Trophoblast cell (in vitro differentiated cells and primary cell): ENCODE measurements at regions not wholly inside any gene's neighbourhood (a gene's known extent, or its start where the extent isn't known, plus 50 kb on each side); places are given as distances from the start of the nearest gene placed in this dataset.

Experiments
- DNase-seq, 2 donors: peaks; one replicate each; pipeline ENCODE4 v3.0.0-alpha.2; 2016
- H2AFZ ChIP-seq: 2 replicates; pipeline ENCODE4 v1.6.1; 2013; ENCODE audit warnings: low read length, moderate library complexity, mild to moderate bottlenecking; ENCODE audit not compliant: insufficient read depth, poor library complexity
- H2AK5ac ChIP-seq: 2 replicates; pipeline ENCODE4 v1.6.1; 2013; ENCODE audit warnings: mild to moderate bottlenecking, low read length
- H2BK120ac ChIP-seq: 2 replicates; pipeline ENCODE4 v1.6.1; 2013; ENCODE audit warnings: low read length, mild to moderate bottlenecking, moderate library complexity; ENCODE audit not compliant: insufficient read depth, poor library complexity
- H2BK12ac ChIP-seq: 2 replicates; pipeline ENCODE4 v1.6.1; 2013; ENCODE audit warnings: mild to moderate bottlenecking, low read length, moderate library complexity
- H2BK5ac ChIP-seq: 2 replicates; pipeline ENCODE4 v1.6.1; 2013; ENCODE audit warnings: low read length, low read depth, moderate library complexity, mild to moderate bottlenecking; ENCODE audit not compliant: poor library complexity
- H3K14ac ChIP-seq: 2 replicates; pipeline ENCODE4 v1.6.1; 2013; ENCODE audit warnings: mild to moderate bottlenecking, low read length
- H3K18ac ChIP-seq: 2 replicates; pipeline ENCODE4 v1.6.1; 2013; ENCODE audit warnings: mild to moderate bottlenecking, low read length
- H3K23ac ChIP-seq: 2 replicates; pipeline ENCODE4 v1.6.1; 2013; ENCODE audit warnings: low read length
- H3K27ac ChIP-seq: 2 replicates; pipeline ENCODE4 v1.5.1; 2013; ENCODE audit warnings: low read depth, mild to moderate bottlenecking, inconsistent platforms, low read length, moderate library complexity
- H3K27me3 ChIP-seq: 2 replicates; pipeline ENCODE4 v1.6.1; 2013; ENCODE audit warnings: inconsistent platforms, mild to moderate bottlenecking, low read length, moderate library complexity; ENCODE audit not compliant: insufficient read depth
- H3K36me3 ChIP-seq, 2 experiments: 1 replicate in 1 of 2; 2 replicates in 1 of 2; pipeline ENCODE4 v1.6.1; 2013; ENCODE audit warnings: low read length in 2 of 2, mild to moderate bottlenecking in 2 of 2, moderate library complexity in 1 of 2; ENCODE audit not compliant: insufficient read depth in 2 of 2, control insufficient read depth in 1 of 2
- H3K4ac ChIP-seq: 2 replicates; pipeline ENCODE4 v1.6.1; 2013; ENCODE audit warnings: low read depth, mild to moderate bottlenecking, low read length, moderate library complexity
- H3K4me1 ChIP-seq, 2 experiments: 1 replicate in 1 of 2; 2 replicates in 1 of 2; pipeline ENCODE4 v1.6.1; 2013; ENCODE audit warnings: low read length in 2 of 2, mild to moderate bottlenecking in 2 of 2, moderate library complexity in 1 of 2; ENCODE audit not compliant: insufficient read depth in 2 of 2, control insufficient read depth in 1 of 2
- H3K4me2 ChIP-seq: 2 replicates; pipeline ENCODE4 v1.6.1; 2013; ENCODE audit warnings: inconsistent platforms, mild to moderate bottlenecking, low read length, moderate library complexity
- H3K4me3 ChIP-seq: 2 replicates; pipeline ENCODE4 v1.5.1; 2013; ENCODE audit warnings: mild to moderate bottlenecking, low read depth, low read length, inconsistent platforms
- H3K79me1 ChIP-seq: one replicate; pipeline ENCODE4 v1.6.1; 2013; ENCODE audit warnings: low read length
- H3K79me2 ChIP-seq: 2 replicates; pipeline ENCODE4 v1.6.1; 2013; ENCODE audit warnings: low read length, mild to moderate bottlenecking; ENCODE audit not compliant: control insufficient read depth, insufficient read depth, poor library complexity
- H3K9ac ChIP-seq: 2 replicates; pipeline ENCODE4 v1.6.1; 2013; ENCODE audit warnings: mild to moderate bottlenecking, low read length
- H3K9me3 ChIP-seq: 2 replicates; pipeline ENCODE4 v1.6.1; 2013; ENCODE audit warnings: low read depth, mild to moderate bottlenecking, control low read depth, inconsistent platforms, low read length; ENCODE audit not compliant: insufficient read depth
- H4K12ac ChIP-seq: 2 replicates; pipeline ENCODE4 v1.6.1; 2013; ENCODE audit warnings: low read depth, mild to moderate bottlenecking, low read length, moderate library complexity
- H4K8ac ChIP-seq: 2 replicates; pipeline ENCODE4 v1.6.1; 2013; ENCODE audit warnings: low read depth, mild to moderate bottlenecking, low read length, moderate library complexity
- H4K91ac ChIP-seq: one replicate; pipeline ENCODE4 v1.6.1; 2013; ENCODE audit warnings: low read depth, mild to moderate bottlenecking, low read length, moderate library complexity
- WGBS: extraction: QIAGEN DNeasy Blood & Tissue Kit; methylation state at CpG from one replicate; pipeline ENCODE4 v1.1.7; 2013; ENCODE audit warnings: missing lambda C conversion rate; ENCODE audit not compliant: insufficient read length, insufficient coverage; ENCODE audit errors: extremely low coverage; 5-methylcytosine and 5-hydroxymethylcytosine counted together

GRCh38 chr9:18183974-18184373 lies 290.0 kb upstream of the ADAMTSL1 start:
- no peak overlapping the region for H3K18ac ChIP-seq
- H2BK12ac ChIP-seq = no peak overlapping the region
- H3K79me1 ChIP-seq = no peaks in the 10 kb centered on the region
- H3K36me3 ChIP-seq = no peaks in the 10 kb centered on the region
- H2AK5ac ChIP-seq = no peak overlapping the region
- H3K23ac ChIP-seq = no peak overlapping the region
- no peaks in the 10 kb centered on the region for H3K27me3 ChIP-seq
- no peak for DNase-seq
- H4K12ac ChIP-seq = no peak overlapping the region
- no peak overlapping the region for H2BK5ac ChIP-seq
- no peak overlapping the region for H3K4ac ChIP-seq
- no peak overlapping the region for H3K4me2 ChIP-seq
- H3K9me3 ChIP-seq = no peaks in the 10 kb centered on the region
- no peak overlapping the region for H3K9ac ChIP-seq
- H3K14ac ChIP-seq = no peak overlapping the region
- H2BK120ac ChIP-seq = no peak overlapping the region
- H4K91ac ChIP-seq = no peak overlapping the region
- no peaks in the 10 kb centered on the region for H3K79me2 ChIP-seq
- no peak overlapping the region for H3K4me3 ChIP-seq
- no CpG with 5 or more reads among the region's 3 CpGs for WGBS
- no peaks in the 10 kb centered on the region for H3K4me1 ChIP-seq
- H3K27ac ChIP-seq = no peak overlapping the region
- no peak overlapping the region for H4K8ac ChIP-seq
- H2AFZ ChIP-seq = no peak overlapping the region

GRCh38 chr9:18184401-18184800 lies 289.6 kb upstream of the ADAMTSL1 start:
- Histone ChIP-seq H3K4me2 (no peak overlapping the region), H3K9me3 (no peaks in the 10 kb centered on the region), H3K4me3 (no peak overlapping the region), H3K36me3 (no peaks in the 10 kb centered on the region), H2AFZ (no peak overlapping the region), H3K14ac (no peak overlapping the region), H4K91ac (no peak overlapping the region), H3K23ac (no peak overlapping the region), H3K79me1 (no peaks in the 10 kb centered on the region), H3K27ac (no peak overlapping the region), H2BK12ac (no peak overlapping the region), H3K9ac (no peak overlapping the region), H4K8ac (no peak overlapping the region), H3K18ac (no peak overlapping the region), H3K79me2 (no peaks in the 10 kb centered on the region), H3K4me1 (no peaks in the 10 kb centered on the region), H4K12ac (no peak overlapping the region), H3K4ac (no peak overlapping the region), H2AK5ac (no peak overlapping the region), H2BK120ac (no peak overlapping the region), H2BK5ac (no peak overlapping the region), H3K27me3 (no peaks in the 10 kb centered on the region)
- DNase-seq = no peak
- WGBS = no CpG with 5 or more reads among the region's 4 CpGs

GRCh38 chr9:18185196-18185595 lies 288.8 kb upstream of the ADAMTSL1 start:
- Histone ChIP-seq H2AK5ac (no peak overlapping the region), H3K4me2 (no peak overlapping the region)
- no CpG with 5 or more reads among the region's 2 CpGs for WGBS

GRCh38 chr9:18188971-18189370 lies 285.0 kb upstream of the ADAMTSL1 start:
- H3K4ac ChIP-seq = no peak overlapping the region

More at GRCh38 chr9:18185196-18185595, 288.8 kb upstream of the ADAMTSL1 start:
- Histone ChIP-seq H3K27me3 (no peaks in the 10 kb centered on the region), H3K18ac (no peak overlapping the region), H3K4ac (no peak overlapping the region), H2AFZ (no peak overlapping the region), H3K27ac (no peak overlapping the region), H3K23ac (no peak overlapping the region), H3K79me2 (no peaks in the 10 kb centered on the region), H2BK12ac (no peak overlapping the region), H2BK120ac (no peak overlapping the region), H3K79me1 (no peaks in the 10 kb centered on the region), H3K4me1 (no peaks in the 10 kb centered on the region), H4K8ac (no peak overlapping the region), H3K36me3 (no peaks in the 10 kb centered on the region), H4K91ac (no peak overlapping the region), H4K12ac (no peak overlapping the region), H3K4me3 (no peak overlapping the region), H3K9me3 (no peaks in the 10 kb centered on the region), H3K14ac (no peak overlapping the region), H2BK5ac (no peak overlapping the region), H3K9ac (no peak overlapping the region)
- peak; percentile 72 to 76 for DNase-seq

More at GRCh38 chr9:18188971-18189370, 285.0 kb upstream of the ADAMTSL1 start:
- Histone ChIP-seq H2BK5ac (no peak overlapping the region), H3K4me2 (no peak overlapping the region), H2BK120ac (no peak overlapping the region), H4K8ac (no peak overlapping the region), H3K27ac (no peak overlapping the region), H3K18ac (no peak overlapping the region), H2BK12ac (no peak overlapping the region), H4K91ac (no peak overlapping the region), H3K9ac (no peak overlapping the region), H3K14ac (no peak overlapping the region), H3K36me3 (no peaks in the 10 kb centered on the region), H3K79me1 (no peaks in the 10 kb centered on the region), H3K23ac (no peak overlapping the region), H3K4me1 (no peaks in the 10 kb centered on the region), H2AK5ac (no peak overlapping the region), H3K9me3 (no peaks in the 10 kb centered on the region), H3K79me2 (no peaks in the 10 kb centered on the region), H3K4me3 (no peak overlapping the region), H4K12ac (no peak overlapping the region), H3K27me3 (no peaks in the 10 kb centered on the region), H2AFZ (no peak overlapping the region)
- WGBS = no CpG with 5 or more reads among the region's 4 CpGs
- no peak for DNase-seq
